ENCODE measurements at regions not wholly inside any gene's neighbourhood (a gene's known extent, or its start where the extent isn't known, plus 50 kb on each side); places are given as distances from the start of the nearest gene placed in this dataset.

- DNase-seq (no peak), ATAC-seq (replicated peaks in 1 of 4) (no peak)
- POLR2A ChIA-PET = no interaction called here
- H3K4me3 Mint-ChIP-seq = no peak overlapping the region
- Histone ChIP-seq H3K9me3 (no peaks in the 10 kb centered on the region), H3K4me1 (ENCODE audit: control insufficient read depth in 1 of 2, extremely low read depth in 1 of 2, insufficient read depth in 2 of 2, low read length in 2 of 2) (peaks cover 2 to 4% of the 10 kb centered on the region in 2 experiments), H3K4me3 (ENCODE audit: control insufficient read depth in 1 of 2, extremely low read depth in 1 of 2, low read length in 1 of 2) (no peak overlapping the region), H3K27ac (ENCODE audit: low read length) (no peak overlapping the region), H3K36me3 (ENCODE audit: control insufficient read depth in 2 of 2, extremely low read depth in 1 of 2, insufficient read depth in 1 of 2, low read length in 1 of 2) (no peaks in the 10 kb centered on the region), H3K27me3 (replicated peaks in 1 of 2; ENCODE audit: control insufficient read depth in 2 of 2, extremely low read depth in 1 of 2, insufficient read depth in 2 of 2, low read length in 1 of 2) (peaks cover 0 to 15% of the 10 kb centered on the region in 2 experiments)
- peaks cover 14 to 18% of the 10 kb centered on the region in 2 donors for H3K27me3 Mint-ChIP-seq
- CTCF ChIA-PET = no interaction called here
- peaks cover 0 to 5% (median 1%) of the 10 kb centered on the region in 3 donors for H3K4me1 Mint-ChIP-seq
- WGBS (ENCODE audit: insufficient coverage) = no CpG with 5 or more reads among the region's 2 CpGs
- peaks cover 8 to 19% (median 15%) of the 10 kb centered on the region in 3 donors for H3K9me3 Mint-ChIP-seq
- H3K27ac Mint-ChIP-seq = no peak overlapping the region
- H3K36me3 Mint-ChIP-seq = no peaks in the 10 kb centered on the region
These were observed 248.7 kb downstream of the AUH start for GRCh38 chr9:91113016-91113415.

GRCh38 chr9:91114450-91114849 lies 247.3 kb downstream of the AUH start:
- WGBS (ENCODE audit: insufficient coverage) = no CpG with 5 or more reads among the region's 1 CpG

GRCh38 chr9:91116211-91116610 lies 245.5 kb downstream of the AUH start:
- Mint-ChIP-seq H3K36me3 (no peaks in the 10 kb centered on the region), H3K4me3 (no peak overlapping the region), H3K27me3 (peaks cover 23 to 24% of the 10 kb centered on the region in 2 donors), H3K9me3 (peaks cover 0 to under 1% (median under 1%) of the 10 kb centered on the region in 3 donors), H3K27ac (no peak overlapping the region), H3K4me1 (peaks cover 0 to 5% (median 1%) of the 10 kb centered on the region in 3 donors)
- no peaks in the 10 kb centered on the region for H3K9me3 ChIP-seq
- peaks cover 2 to 4% of the 10 kb centered on the region in 2 experiments for H3K4me1 ChIP-seq (ENCODE audit: control insufficient read depth in 1 of 2, extremely low read depth in 1 of 2, insufficient read depth in 2 of 2, low read length in 2 of 2)
- no peaks in the 10 kb centered on the region for H3K36me3 ChIP-seq (ENCODE audit: control insufficient read depth in 2 of 2, extremely low read depth in 1 of 2, insufficient read depth in 1 of 2, low read length in 1 of 2)
- ChIA-PET CTCF (no interaction called here), POLR2A (no interaction called here)
- DNase-seq = no peak
- 63% methylated on average over 3 of the region's 3 CpGs for WGBS (ENCODE audit: insufficient coverage)
- no peak overlapping the region for H3K4me3 ChIP-seq (ENCODE audit: control insufficient read depth in 1 of 2, extremely low read depth in 1 of 2, low read length in 1 of 2)
- no peak overlapping the region for H3K27ac ChIP-seq (ENCODE audit: low read length)
- H3K27me3 ChIP-seq (replicated peaks in 1 of 2; ENCODE audit: control insufficient read depth in 2 of 2, extremely low read depth in 1 of 2, insufficient read depth in 2 of 2, low read length in 1 of 2) = peaks cover 0 to 18% of the 10 kb centered on the region in 2 experiments
- ATAC-seq (replicated peaks in 1 of 4) = no peak

More at GRCh38 chr9:91114450-91114849, 247.3 kb downstream of the AUH start:
- Mint-ChIP-seq H3K4me3 (no peak overlapping the region), H3K4me1 (peaks cover 0 to 5% (median 1%) of the 10 kb centered on the region in 3 donors), H3K27ac (no peak overlapping the region), H3K9me3 (peaks cover 8 to 18% (median 15%) of the 10 kb centered on the region in 3 donors), H3K27me3 (peaks cover 23 to 24% of the 10 kb centered on the region in 2 donors), H3K36me3 (no peaks in the 10 kb centered on the region)
- Histone ChIP-seq H3K36me3 (ENCODE audit: control insufficient read depth in 2 of 2, extremely low read depth in 1 of 2, insufficient read depth in 1 of 2, low read length in 1 of 2) (no peaks in the 10 kb centered on the region), H3K4me1 (ENCODE audit: control insufficient read depth in 1 of 2, extremely low read depth in 1 of 2, insufficient read depth in 2 of 2, low read length in 2 of 2) (peaks cover 2 to 4% of the 10 kb centered on the region in 2 experiments), H3K27ac (ENCODE audit: low read length) (no peak overlapping the region), H3K9me3 (no peaks in the 10 kb centered on the region), H3K27me3 (replicated peaks in 1 of 2; ENCODE audit: control insufficient read depth in 2 of 2, extremely low read depth in 1 of 2, insufficient read depth in 2 of 2, low read length in 1 of 2) (peaks cover 0 to 18% of the 10 kb centered on the region in 2 experiments), H3K4me3 (ENCODE audit: control insufficient read depth in 1 of 2, extremely low read depth in 1 of 2, low read length in 1 of 2) (no peak overlapping the region)
- no peak for ATAC-seq (replicated peaks in 1 of 4)
- ChIA-PET CTCF (no interaction called here), POLR2A (no interaction called here)
- no peak for DNase-seq

GRCh38 chr9:91116711-91117110 lies 245.0 kb downstream of the AUH start:
- no peak overlapping the region for H3K4me3 Mint-ChIP-seq
- CTCF ChIA-PET = no interaction called here
- Histone ChIP-seq H3K4me3 (ENCODE audit: control insufficient read depth in 1 of 2, extremely low read depth in 1 of 2, low read length in 1 of 2) (no peak overlapping the region), H3K27ac (ENCODE audit: low read length) (no peak overlapping the region), H3K36me3 (ENCODE audit: control insufficient read depth in 2 of 2, extremely low read depth in 1 of 2, insufficient read depth in 1 of 2, low read length in 1 of 2) (no peaks in the 10 kb centered on the region), H3K4me1 (ENCODE audit: control insufficient read depth in 1 of 2, extremely low read depth in 1 of 2, insufficient read depth in 2 of 2, low read length in 2 of 2) (peaks cover 2 to 4% of the 10 kb centered on the region in 2 experiments), H3K27me3 (replicated peaks in 1 of 2; ENCODE audit: control insufficient read depth in 2 of 2, extremely low read depth in 1 of 2, insufficient read depth in 2 of 2, low read length in 1 of 2) (peaks cover 0 to 18% of the 10 kb centered on the region in 2 experiments), H3K9me3 (no peaks in the 10 kb centered on the region)
- H3K27me3 Mint-ChIP-seq = peaks cover 23 to 24% of the 10 kb centered on the region in 2 donors
- H3K27ac Mint-ChIP-seq = no peak overlapping the region
- 80% methylated on average over 3 of the region's 5 CpGs for whole genome bisulfite sequencing (ENCODE audit: insufficient coverage)
- peaks cover 0 to 5% (median 1%) of the 10 kb centered on the region in 3 donors for H3K4me1 Mint-ChIP-seq
- H3K9me3 Mint-ChIP-seq = no peaks in the 10 kb centered on the region
- POLR2A ChIA-PET = no interaction called here
- ATAC-seq (replicated peaks in 1 of 4) (no peak), DNase-seq (no peak)
- no peaks in the 10 kb centered on the region for H3K36me3 Mint-ChIP-seq

- WGBS (ENCODE audit: insufficient coverage) = 89% methylated on average over 23 of the region's 29 CpGs
- no peak for DNase-seq
- H3K36me3 Mint-ChIP-seq = no peaks in the 10 kb centered on the region
- H3K4me1 Mint-ChIP-seq = peaks cover 0 to 5% (median 1%) of the 10 kb centered on the region in 3 donors
- no peak overlapping the region for H3K4me3 ChIP-seq (ENCODE audit: control insufficient read depth in 1 of 2, extremely low read depth in 1 of 2, low read length in 1 of 2)
- H3K9me3 ChIP-seq = no peaks in the 10 kb centered on the region
- H3K4me1 ChIP-seq (ENCODE audit: control insufficient read depth in 1 of 2, extremely low read depth in 1 of 2, insufficient read depth in 2 of 2, low read length in 2 of 2) = peaks cover 2 to 4% of the 10 kb centered on the region in 2 experiments
- CTCF ChIA-PET = no interaction called here
- no peaks in the 10 kb centered on the region for H3K36me3 ChIP-seq (ENCODE audit: control insufficient read depth in 2 of 2, extremely low read depth in 1 of 2, insufficient read depth in 1 of 2, low read length in 1 of 2)
- H3K27me3 ChIP-seq (replicated peaks in 1 of 2; ENCODE audit: control insufficient read depth in 2 of 2, extremely low read depth in 1 of 2, insufficient read depth in 2 of 2, low read length in 1 of 2) = peaks cover 0 to 18% of the 10 kb centered on the region in 2 experiments
- H3K27me3 Mint-ChIP-seq = peaks cover 22 to 23% of the 10 kb centered on the region in 2 donors
- H3K27ac Mint-ChIP-seq = no peak overlapping the region
- H3K9me3 Mint-ChIP-seq = peaks cover 0 to 5% (median 0%) of the 10 kb centered on the region in 3 donors
- H3K4me3 Mint-ChIP-seq = no peak overlapping the region
- no peak overlapping the region for H3K27ac ChIP-seq (ENCODE audit: low read length)
- no peak for ATAC-seq (replicated peaks in 1 of 4)
- POLR2A ChIA-PET = no interaction called here
These were observed 244.2 kb downstream of the AUH start for GRCh38 chr9:91117474-91117891.

- CTCF ChIA-PET = no interaction called here
- H3K27me3 ChIP-seq (replicated peaks in 1 of 2; ENCODE audit: control insufficient read depth in 2 of 2, extremely low read depth in 1 of 2, insufficient read depth in 2 of 2, low read length in 1 of 2) = peaks cover 0 to 18% of the 10 kb centered on the region in 2 experiments
- 62% methylated on average over 35 of the region's 36 CpGs for WGBS (ENCODE audit: insufficient coverage)
- POLR2A ChIA-PET = interaction anchor here in 1 of 2 donors (0.6 kb wide), 1 partner anchor 14 kb away, joined by 4 read pairs; no protein-coding TSS in a partner anchor
- peaks cover 1 to 4% of the 10 kb centered on the region in 2 experiments for H3K4me1 ChIP-seq (ENCODE audit: control insufficient read depth in 1 of 2, extremely low read depth in 1 of 2, insufficient read depth in 2 of 2, low read length in 2 of 2)
- no peaks in the 10 kb centered on the region for H3K9me3 ChIP-seq
- H3K9me3 Mint-ChIP-seq = peaks cover 0 to 5% (median 0%) of the 10 kb centered on the region in 3 donors
- H3K27ac Mint-ChIP-seq = no peak overlapping the region
- H3K36me3 ChIP-seq (ENCODE audit: control insufficient read depth in 2 of 2, extremely low read depth in 1 of 2, insufficient read depth in 1 of 2, low read length in 1 of 2) = no peaks in the 10 kb centered on the region
- H3K4me1 Mint-ChIP-seq = peaks cover 0 to 1% (median 0%) of the 10 kb centered on the region in 3 donors
- peaks cover 18 to 20% of the 10 kb centered on the region in 2 donors for H3K27me3 Mint-ChIP-seq
- no peak overlapping the region for H3K4me3 ChIP-seq (ENCODE audit: control insufficient read depth in 1 of 2, extremely low read depth in 1 of 2, low read length in 1 of 2)
- no peak overlapping the region for H3K27ac ChIP-seq (ENCODE audit: low read length)
- DNase-seq (no peak), ATAC-seq (replicated peaks in 1 of 4) (no peak)
- no peak overlapping the region for H3K4me3 Mint-ChIP-seq
- no peaks in the 10 kb centered on the region for H3K36me3 Mint-ChIP-seq
These were observed 243.6 kb downstream of the AUH start for GRCh38 chr9:91117959-91118703.
